SK-N-SH treated with all-trans-retinoic acid at 6 μM for 48 hours (cell line): ENCODE measurements at regions not wholly inside any gene's neighbourhood (a gene's known extent, or its start where the extent isn't known, plus 50 kb on each side); places are given as distances from the start of the nearest gene placed in this dataset.

Experiments used
- ATAC-seq: fragments of 200-7000 bp; cut with Tn5 transposase; 3 replicates; pipeline ENCODE4 v1.9.1; 2020; ENCODE audit warnings: mild to moderate bottlenecking, moderate library complexity
- ARNTL ChIP-seq: fragments of 450-650 bp; formaldehyde crosslinking; IDR thresholded peaks from 2 replicates; pipeline ENCODE4 v1.5.0; 2020; ENCODE audit warnings: low read depth, mild to moderate bottlenecking, moderate library complexity, borderline replicate concordance
- BACH2 ChIP-seq: fragments of 250-450 bp; sonication (Bioruptor Pico); IDR thresholded peaks from 2 replicates; pipeline ENCODE4 v1.9.0; 2021; ENCODE audit warnings: mild to moderate bottlenecking, borderline replicate concordance
- CSDC2 ChIP-seq: fragments of 250-450 bp; sonication (Bioruptor Pico); IDR thresholded peaks from 2 replicates; pipeline ENCODE4 v1.5.0; 2020; ENCODE audit warnings: mild to moderate bottlenecking, moderate library complexity
- GLIS3 ChIP-seq: fragments of 250-450 bp; sonication (Bioruptor Pico); IDR thresholded peaks from 2 replicates; pipeline ENCODE4 v1.5.0; 2020; ENCODE audit warnings: mild to moderate bottlenecking, moderate library complexity
- ISL1 ChIP-seq: fragments of 250-450 bp; sonication (Bioruptor Pico); IDR thresholded peaks from 2 replicates; pipeline ENCODE4 v2.1.2; 2022; ENCODE audit warnings: mild to moderate bottlenecking, moderate library complexity
- OSR1 ChIP-seq: fragments of 250-450 bp; sonication (Bioruptor Pico); IDR thresholded peaks from 2 replicates; pipeline ENCODE4 v1.8.0; 2022; ENCODE audit warnings: moderate library complexity, mild to moderate bottlenecking, inconsistent platforms
- PPARA ChIP-seq: fragments of 250-450 bp; sonication (Bioruptor Pico); IDR thresholded peaks from 2 replicates; pipeline ENCODE4 v1.5.0; 2020; ENCODE audit warnings: mild to moderate bottlenecking, borderline replicate concordance
- RARB ChIP-seq: fragments of 250-450 bp; sonication (Bioruptor Pico); IDR thresholded peaks from 2 replicates; pipeline ENCODE4 v1.8.0; 2021; ENCODE audit warnings: mild to moderate bottlenecking, moderate library complexity
- SNAI2 ChIP-seq: fragments of 250-450 bp; sonication (Bioruptor Pico); IDR thresholded peaks from 2 replicates; pipeline ENCODE4 v1.5.0; 2020; ENCODE audit warnings: mild to moderate bottlenecking, moderate library complexity
- TCF4 ChIP-seq: fragments of 250-450 bp; sonication (Bioruptor Pico); IDR thresholded peaks from 2 replicates; pipeline ENCODE4 v1.8.0; 2021; ENCODE audit warnings: mild to moderate bottlenecking, moderate library complexity, borderline replicate concordance
- TOX ChIP-seq: fragments of 250-450 bp; sonication (Bioruptor Pico); IDR thresholded peaks from 2 replicates; pipeline ENCODE4 v1.8.0; 2021; ENCODE audit warnings: mild to moderate bottlenecking, moderate library complexity, borderline replicate concordance
- ZC3H10 ChIP-seq: fragments of 250-450 bp; sonication (Bioruptor Pico); IDR thresholded peaks from 2 replicates; pipeline ENCODE4 v1.5.1; 2021; ENCODE audit warnings: mild to moderate bottlenecking, moderate library complexity
- ZFP3 ChIP-seq: fragments of 250-450 bp; sonication (Bioruptor Pico); IDR thresholded peaks from 2 replicates; pipeline ENCODE4 v1.5.0; 2020; ENCODE audit warnings: mild to moderate bottlenecking, moderate library complexity
- ZFP30 ChIP-seq: fragments of 450-650 bp; formaldehyde crosslinking; IDR thresholded peaks from 2 replicates; pipeline ENCODE4 v1.5.0; 2022; ENCODE audit warnings: mild to moderate bottlenecking, moderate library complexity
- ZNF565 ChIP-seq: fragments of 450-650 bp; formaldehyde crosslinking; conservative IDR thresholded peaks from 2 replicates; pipeline ENCODE4 v1.5.0; 2020; ENCODE audit warnings: low read depth, mild to moderate bottlenecking, moderate library complexity
- ZNF70 ChIP-seq: fragments of 450-650 bp; formaldehyde crosslinking; IDR thresholded peaks from 2 replicates; pipeline ENCODE4 v1.5.0; 2020; ENCODE audit warnings: mild to moderate bottlenecking, moderate library complexity
- ZNF8 ChIP-seq: fragments of 450-650 bp; formaldehyde crosslinking; IDR thresholded peaks from 2 replicates; pipeline ENCODE4 v1.5.0; 2020; ENCODE audit warnings: mild to moderate bottlenecking, moderate library complexity
- TF ChIP-seq, protein P1 (sequence below): fragments of 250-450 bp; sonication (Bioruptor Pico); IDR thresholded peaks from 2 replicates; pipeline ENCODE4 v1.5.1; 2020; ENCODE audit warnings: low read depth, mild to moderate bottlenecking, moderate library complexity
- TF ChIP-seq, protein P2 (sequence below): fragments of 250-450 bp; sonication (Bioruptor Pico); IDR thresholded peaks from 2 replicates; pipeline ENCODE4 v1.5.1; 2021; ENCODE audit warnings: mild to moderate bottlenecking, moderate library complexity
- TF ChIP-seq, protein P3 (sequence below): fragments of 250-450 bp; sonication (Bioruptor Pico); IDR thresholded peaks from 2 replicates; pipeline ENCODE4 v1.8.0; 2021; ENCODE audit warnings: low read depth, mild to moderate bottlenecking, moderate library complexity, borderline replicate concordance
- TF ChIP-seq, protein P4 (sequence below): fragments of 250-450 bp; sonication (Bioruptor Pico); IDR thresholded peaks from 2 replicates; pipeline ENCODE4 v1.8.0; 2020; ENCODE audit warnings: mild to moderate bottlenecking, moderate library complexity, borderline replicate concordance
- TF ChIP-seq, protein P5 (sequence below): fragments of 250-450 bp; sonication (Bioruptor Pico); IDR thresholded peaks from 2 replicates; pipeline ENCODE4 v1.5.0; 2020; ENCODE audit warnings: mild to moderate bottlenecking, moderate library complexity

DNA sequence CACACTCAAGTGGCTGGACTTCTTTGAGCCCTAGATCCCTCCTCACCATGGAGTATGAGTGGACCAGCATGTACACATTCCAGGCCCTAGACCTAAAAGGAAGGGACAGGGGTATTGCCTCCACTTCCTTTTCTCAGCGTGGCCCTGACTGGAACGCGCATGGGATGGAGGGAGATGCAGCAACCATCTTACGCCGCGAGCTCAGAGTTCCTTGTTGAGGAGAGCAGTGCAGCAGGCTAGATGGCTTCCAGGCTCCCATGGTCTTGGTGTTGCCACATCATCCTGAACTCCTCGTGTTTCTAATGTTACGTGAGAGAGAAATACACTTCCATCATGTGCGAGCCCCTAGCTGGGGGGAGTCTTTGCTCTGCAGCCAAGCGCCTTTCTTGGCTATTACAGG is 61.8 kb upstream of the DIO3 start:
- TF ChIP-seq ZFP30 (CRISPR knock-in tag) (no peak), RARB (no peak), ZNF565 (CRISPR knock-in tag) (no peak), GLIS3 (no peak), TOX (CRISPR knock-in tag) (no peak), OSR1 (CRISPR knock-in tag) (no peak), TCF4 (CRISPR knock-in tag) (no peak)
- TF ChIP-seq, protein P1, sequence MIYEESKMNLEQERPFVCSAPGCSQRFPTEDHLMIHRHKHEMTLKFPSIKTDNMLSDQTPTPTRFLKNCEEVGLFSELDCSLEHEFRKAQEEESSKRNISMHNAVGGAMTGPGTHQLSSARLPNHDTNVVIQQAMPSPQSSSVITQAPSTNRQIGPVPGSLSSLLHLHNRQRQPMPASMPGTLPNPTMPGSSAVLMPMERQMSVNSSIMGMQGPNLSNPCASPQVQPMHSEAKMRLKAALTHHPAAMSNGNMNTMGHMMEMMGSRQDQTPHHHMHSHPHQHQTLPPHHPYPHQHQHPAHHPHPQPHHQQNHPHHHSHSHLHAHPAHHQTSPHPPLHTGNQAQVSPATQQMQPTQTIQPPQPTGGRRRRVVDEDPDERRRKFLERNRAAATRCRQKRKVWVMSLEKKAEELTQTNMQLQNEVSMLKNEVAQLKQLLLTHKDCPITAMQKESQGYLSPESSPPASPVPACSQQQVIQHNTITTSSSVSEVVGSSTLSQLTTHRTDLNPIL (CRISPR knock-in tag): no peak
- TF ChIP-seq, all 23 proteins: peak for 0
- ATAC-seq: no peak

DNA sequence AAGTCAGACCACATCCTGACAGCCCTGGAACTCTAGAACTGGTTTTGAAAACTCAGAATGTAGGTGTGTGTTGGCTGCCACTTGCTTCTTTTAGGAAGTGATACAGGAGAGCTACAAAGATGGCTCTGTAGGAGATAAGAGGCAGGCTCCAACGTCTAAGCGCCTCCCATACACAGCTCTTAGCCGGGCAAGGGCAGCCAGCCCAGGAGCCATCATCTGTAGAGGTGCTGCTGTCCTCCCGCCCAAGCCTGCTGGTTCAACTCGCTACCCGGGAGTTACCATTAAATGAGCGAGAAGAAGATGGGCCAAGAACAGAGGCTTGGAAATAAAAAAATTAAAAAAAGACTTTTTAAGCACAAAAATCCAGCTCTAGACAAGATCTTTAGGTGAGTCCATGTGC is 61.2 kb upstream of the DIO3 start:
- ATAC-seq: no peak
- no peak for TF ChIP-seq PPARA (CRISPR knock-in tag)
- no peak for TF ChIP-seq ZNF565 (CRISPR knock-in tag)
- TF ChIP-seq RARB: no peak
- TF ChIP-seq, protein P2, sequence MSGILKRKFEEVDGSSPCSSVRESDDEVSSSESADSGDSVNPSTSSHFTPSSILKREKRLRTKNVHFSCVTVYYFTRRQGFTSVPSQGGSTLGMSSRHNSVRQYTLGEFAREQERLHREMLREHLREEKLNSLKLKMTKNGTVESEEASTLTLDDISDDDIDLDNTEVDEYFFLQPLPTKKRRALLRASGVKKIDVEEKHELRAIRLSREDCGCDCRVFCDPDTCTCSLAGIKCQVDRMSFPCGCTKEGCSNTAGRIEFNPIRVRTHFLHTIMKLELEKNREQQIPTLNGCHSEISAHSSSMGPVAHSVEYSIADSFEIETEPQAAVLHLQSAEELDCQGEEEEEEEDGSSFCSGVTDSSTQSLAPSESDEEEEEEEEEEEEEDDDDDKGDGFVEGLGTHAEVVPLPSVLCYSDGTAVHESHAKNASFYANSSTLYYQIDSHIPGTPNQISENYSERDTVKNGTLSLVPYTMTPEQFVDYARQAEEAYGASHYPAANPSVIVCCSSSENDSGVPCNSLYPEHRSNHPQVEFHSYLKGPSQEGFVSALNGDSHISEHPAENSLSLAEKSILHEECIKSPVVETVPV (CRISPR knock-in tag): no peak
- no peak for TF ChIP-seq OSR1 (CRISPR knock-in tag)
- TF ChIP-seq, protein P3, sequence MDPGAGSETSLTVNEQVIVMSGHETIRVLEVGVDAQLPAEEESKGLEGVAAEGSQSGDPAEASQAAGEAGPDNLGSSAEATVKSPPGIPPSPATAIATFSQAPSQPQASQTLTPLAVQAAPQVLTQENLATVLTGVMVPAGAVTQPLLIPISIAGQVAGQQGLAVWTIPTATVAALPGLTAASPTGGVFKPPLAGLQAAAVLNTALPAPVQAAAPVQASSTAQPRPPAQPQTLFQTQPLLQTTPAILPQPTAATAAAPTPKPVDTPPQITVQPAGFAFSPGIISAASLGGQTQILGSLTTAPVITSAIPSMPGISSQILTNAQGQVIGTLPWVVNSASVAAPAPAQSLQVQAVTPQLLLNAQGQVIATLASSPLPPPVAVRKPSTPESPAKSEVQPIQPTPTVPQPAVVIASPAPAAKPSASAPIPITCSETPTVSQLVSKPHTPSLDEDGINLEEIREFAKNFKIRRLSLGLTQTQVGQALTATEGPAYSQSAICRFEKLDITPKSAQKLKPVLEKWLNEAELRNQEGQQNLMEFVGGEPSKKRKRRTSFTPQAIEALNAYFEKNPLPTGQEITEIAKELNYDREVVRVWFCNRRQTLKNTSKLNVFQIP (CRISPR knock-in tag): no peak
- no peak for TF ChIP-seq TCF4 (CRISPR knock-in tag)
- TF ChIP-seq ZFP3: no peak
- no peak for TF ChIP-seq BACH2 (CRISPR knock-in tag)
- no peak for TF ChIP-seq ZNF70 (CRISPR knock-in tag)
- TF ChIP-seq, protein P4, sequence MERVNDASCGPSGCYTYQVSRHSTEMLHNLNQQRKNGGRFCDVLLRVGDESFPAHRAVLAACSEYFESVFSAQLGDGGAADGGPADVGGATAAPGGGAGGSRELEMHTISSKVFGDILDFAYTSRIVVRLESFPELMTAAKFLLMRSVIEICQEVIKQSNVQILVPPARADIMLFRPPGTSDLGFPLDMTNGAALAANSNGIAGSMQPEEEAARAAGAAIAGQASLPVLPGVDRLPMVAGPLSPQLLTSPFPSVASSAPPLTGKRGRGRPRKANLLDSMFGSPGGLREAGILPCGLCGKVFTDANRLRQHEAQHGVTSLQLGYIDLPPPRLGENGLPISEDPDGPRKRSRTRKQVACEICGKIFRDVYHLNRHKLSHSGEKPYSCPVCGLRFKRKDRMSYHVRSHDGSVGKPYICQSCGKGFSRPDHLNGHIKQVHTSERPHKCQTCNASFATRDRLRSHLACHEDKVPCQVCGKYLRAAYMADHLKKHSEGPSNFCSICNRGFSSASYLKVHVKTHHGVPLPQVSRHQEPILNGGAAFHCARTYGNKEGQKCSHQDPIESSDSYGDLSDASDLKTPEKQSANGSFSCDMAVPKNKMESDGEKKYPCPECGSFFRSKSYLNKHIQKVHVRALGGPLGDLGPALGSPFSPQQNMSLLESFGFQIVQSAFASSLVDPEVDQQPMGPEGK (CRISPR knock-in tag): no peak
- TF ChIP-seq, protein P5, sequence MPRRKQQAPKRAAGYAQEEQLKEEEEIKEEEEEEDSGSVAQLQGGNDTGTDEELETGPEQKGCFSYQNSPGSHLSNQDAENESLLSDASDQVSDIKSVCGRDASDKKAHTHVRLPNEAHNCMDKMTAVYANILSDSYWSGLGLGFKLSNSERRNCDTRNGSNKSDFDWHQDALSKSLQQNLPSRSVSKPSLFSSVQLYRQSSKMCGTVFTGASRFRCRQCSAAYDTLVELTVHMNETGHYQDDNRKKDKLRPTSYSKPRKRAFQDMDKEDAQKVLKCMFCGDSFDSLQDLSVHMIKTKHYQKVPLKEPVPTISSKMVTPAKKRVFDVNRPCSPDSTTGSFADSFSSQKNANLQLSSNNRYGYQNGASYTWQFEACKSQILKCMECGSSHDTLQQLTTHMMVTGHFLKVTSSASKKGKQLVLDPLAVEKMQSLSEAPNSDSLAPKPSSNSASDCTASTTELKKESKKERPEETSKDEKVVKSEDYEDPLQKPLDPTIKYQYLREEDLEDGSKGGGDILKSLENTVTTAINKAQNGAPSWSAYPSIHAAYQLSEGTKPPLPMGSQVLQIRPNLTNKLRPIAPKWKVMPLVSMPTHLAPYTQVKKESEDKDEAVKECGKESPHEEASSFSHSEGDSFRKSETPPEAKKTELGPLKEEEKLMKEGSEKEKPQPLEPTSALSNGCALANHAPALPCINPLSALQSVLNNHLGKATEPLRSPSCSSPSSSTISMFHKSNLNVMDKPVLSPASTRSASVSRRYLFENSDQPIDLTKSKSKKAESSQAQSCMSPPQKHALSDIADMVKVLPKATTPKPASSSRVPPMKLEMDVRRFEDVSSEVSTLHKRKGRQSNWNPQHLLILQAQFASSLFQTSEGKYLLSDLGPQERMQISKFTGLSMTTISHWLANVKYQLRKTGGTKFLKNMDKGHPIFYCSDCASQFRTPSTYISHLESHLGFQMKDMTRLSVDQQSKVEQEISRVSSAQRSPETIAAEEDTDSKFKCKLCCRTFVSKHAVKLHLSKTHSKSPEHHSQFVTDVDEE: no peak
- TF ChIP-seq CSDC2: no peak
- TF ChIP-seq ZNF8: no peak
- no peak for TF ChIP-seq ZC3H10 (CRISPR knock-in tag)
- TF ChIP-seq TOX (CRISPR knock-in tag): no peak
- TF ChIP-seq SNAI2 (CRISPR knock-in tag): no peak
- TF ChIP-seq, protein P1 (CRISPR knock-in tag): no peak
- no peak for TF ChIP-seq GLIS3

DNA sequence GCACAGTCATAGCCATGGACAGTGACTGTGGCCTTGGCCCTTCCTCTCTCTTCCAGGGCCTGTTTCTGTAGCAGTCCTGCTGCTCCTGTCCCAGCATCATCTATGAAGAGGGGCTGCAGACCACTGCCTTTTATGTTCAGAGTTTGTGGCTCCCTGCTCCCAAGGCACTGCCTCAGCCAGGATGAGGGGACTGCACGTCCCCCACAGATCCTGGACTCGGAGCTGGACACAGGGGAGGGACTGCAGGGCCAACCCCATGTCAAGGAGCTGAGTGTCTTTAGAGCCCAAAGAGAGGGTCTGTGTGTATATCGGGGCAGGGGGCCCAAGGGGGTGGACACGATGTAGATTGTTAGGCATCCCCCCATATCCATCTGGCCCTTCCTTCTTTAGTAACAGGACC is 60.6 kb upstream of the DIO3 start:
- TF ChIP-seq ZC3H10 (CRISPR knock-in tag) (no peak), SNAI2 (CRISPR knock-in tag) (no peak), GLIS3 (no peak), ARNTL (CRISPR knock-in tag) (no peak), BACH2 (CRISPR knock-in tag) (no peak), TOX (CRISPR knock-in tag) (no peak), ISL1 (no peak), ZNF70 (CRISPR knock-in tag) (no peak), ZFP3 (no peak)
- TF ChIP-seq, protein P3 (CRISPR knock-in tag): no peak
- ATAC-seq: no peak
